Suppressor macrophage treated with lipopolysaccharide for 1 hour (primary cell): ENCODE measurements at regions not wholly inside any gene's neighbourhood (a gene's known extent, or its start where the extent isn't known, plus 50 kb on each side); places are given as distances from the start of the nearest gene placed in this dataset.

Experiments
- DNase-seq, 3 donors: peaks; one replicate each; pipeline ENCODE4 v3.0.0-alpha.2; 2020 to 2022

DNA sequence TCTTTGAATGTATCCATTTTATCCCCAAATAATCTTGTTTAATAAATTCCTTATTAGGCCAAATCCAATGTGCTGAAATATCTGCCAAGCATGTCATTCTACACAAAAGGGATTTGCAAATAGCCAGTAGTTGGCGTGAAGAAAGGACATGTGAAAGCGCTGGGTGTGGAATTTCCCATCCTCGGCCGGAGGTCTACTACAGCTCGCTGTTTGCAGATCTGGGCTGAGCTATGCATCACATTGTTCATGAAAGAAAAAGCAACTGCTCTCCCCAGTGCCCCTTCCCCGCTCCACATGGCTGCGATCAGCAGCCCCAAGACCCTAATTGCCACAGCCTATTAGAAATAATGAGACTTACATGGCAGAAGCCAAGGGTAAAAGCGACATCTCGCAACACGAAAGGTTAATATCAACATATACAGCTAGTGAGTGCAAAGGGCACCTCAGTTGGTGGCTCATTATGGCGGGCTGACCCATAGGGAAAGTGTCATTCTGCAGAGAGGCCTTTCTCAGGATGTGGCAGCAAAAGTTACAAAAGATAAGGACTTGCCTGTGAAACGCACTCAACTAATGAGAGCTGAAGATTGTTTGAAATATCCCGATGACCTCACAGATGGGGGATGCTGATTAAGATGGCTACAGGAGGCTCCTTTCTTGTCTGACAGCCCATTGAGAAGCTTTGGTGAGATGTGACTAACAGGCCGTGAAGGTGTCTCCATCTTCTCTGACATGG lies 126.9 kb upstream of the CYP1B1 start:
- no peak for DNase-seq

DNA sequence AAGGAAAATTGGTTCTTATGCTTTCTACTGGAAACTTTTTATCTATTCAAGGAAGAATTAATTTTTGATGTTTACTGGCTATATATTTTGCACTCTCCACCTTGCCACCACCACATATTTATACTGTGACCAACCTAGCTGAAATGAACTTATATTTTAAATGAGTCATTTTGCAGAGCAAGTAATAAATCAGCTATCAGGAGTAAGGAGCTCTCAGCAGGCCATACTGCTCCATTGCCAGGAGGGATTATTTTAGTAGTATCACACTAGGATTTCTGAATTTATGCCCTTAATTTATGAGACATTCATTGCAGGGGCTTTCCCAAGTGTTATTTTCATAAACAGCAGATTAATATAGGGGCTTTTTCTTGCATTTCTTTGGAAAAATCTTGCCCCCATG lies 125.8 kb upstream of the CYP1B1 start:
- no peak for DNase-seq

DNA sequence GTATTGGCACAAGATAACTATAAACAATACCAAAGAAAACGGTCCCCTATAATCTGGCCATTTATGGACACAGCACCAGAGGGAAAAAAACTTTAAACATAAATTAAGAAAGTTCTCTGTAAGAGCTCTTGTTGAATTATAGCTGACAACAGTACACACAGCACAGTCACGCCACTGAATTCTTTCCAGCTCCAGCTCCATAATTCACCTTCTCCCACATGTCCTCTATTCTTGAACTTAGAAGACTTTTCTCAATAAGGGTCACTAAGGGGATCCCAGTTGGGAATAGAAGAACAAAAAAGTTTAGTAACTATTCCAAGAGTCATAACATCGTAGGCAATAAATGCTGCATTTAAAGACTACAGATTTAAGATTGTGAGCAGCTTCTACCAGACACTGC lies 124.6 kb upstream of the CYP1B1 start:
- no peak for DNase-seq

DNA sequence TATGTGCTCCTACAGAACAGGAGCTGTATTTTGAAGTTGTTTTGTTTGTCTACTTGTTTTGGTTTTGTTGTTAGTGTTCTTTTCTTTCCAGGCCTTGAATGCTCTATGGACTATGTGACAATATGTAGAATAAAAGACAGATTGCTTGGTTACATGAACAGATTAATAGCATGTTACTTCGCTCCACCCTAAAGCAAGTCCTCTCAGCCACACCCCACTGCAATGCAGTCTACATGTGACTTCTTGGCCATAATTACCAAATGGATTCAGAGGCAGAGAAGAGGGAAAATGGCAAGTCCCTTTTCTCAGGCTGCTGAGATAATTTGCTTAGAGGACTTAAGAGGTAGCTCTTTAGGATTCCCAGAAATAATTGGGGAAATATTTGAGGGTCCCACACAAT lies 123.2 kb upstream of the CYP1B1 start:
- no peak for DNase-seq

DNA sequence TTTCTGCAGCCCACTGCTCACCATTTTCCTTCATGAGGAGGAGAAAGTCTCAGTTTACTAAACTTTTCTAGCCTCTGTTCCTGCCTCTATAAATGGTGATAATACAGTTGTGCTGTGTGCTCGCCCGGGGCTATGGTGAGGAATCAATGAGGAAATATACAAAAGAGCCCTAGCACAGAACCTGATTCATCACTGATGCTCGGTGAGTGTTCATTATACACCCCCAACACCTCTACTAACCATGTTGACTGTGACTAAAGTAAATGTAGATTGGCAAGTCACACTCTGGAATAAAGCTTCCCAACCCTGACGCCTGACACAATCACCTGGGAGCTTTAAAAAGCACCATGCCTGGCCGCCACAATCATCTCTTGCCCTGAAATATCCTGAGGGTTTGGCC lies 118.8 kb upstream of the CYP1B1 start:
- DNase-seq = peak in 2 of 3 donors; percentile 20 to 58

DNA sequence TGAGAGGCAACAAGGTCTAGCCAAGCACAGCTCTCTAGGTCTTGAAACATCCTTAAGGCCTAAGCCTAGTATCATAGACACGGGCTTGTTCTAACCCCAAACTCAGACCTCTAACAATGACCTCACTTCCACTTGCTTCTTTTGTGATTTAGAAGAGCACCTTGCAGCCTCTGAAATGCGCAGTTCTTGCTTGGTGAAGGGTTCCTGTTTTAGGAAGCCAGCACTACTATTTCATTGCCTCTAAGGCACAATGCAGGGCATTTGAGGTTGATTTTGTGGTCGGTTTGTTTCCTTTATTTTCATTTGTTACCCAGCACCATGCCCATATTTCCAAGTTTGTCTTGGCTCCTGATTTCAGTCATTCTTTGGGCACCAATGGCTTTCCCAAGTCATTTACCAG lies 117.0 kb upstream of the CYP1B1 start:
- DNase-seq = peak in 1 of 3 donors; percentile 31

DNA sequence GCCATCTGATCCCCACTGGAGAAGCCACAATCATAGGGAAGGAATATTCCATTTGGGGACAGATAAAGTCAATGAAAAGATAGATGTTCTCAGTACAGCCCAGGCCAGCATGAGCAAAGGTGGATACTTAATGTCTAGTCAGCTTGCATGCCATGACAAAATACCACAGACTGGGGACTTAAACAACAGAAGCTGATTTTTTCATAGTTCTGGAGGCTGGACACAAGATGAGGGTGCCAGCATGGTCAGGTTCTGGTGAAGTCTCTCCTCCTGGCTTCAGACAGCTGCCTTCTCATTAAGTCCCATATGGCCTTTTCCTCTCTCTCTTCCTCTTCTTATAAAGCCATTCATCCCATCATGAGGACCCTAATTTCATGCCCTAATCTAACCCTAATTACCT lies 116.1 kb upstream of the CYP1B1 start:
- DNase-seq = no peak

DNA sequence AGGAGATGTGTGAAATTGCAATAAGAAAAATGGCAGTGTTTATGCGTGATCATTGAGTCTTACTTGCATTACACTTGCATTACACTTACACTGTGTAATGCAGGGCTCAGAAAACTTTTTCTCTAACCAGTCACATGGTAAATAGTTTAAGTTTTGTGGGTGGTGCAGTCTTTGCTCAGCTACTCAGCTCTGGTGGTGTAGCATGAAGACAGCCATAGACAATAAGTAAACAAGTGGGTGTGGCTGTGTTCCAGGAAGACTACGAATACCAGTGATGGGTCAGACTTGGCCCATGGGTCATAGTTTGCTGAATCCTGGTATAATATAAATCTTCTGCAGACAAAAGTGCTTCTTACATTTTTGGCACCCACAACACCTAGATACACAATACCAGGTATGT lies 115.6 kb upstream of the CYP1B1 start:
- no peak for DNase-seq

DNA sequence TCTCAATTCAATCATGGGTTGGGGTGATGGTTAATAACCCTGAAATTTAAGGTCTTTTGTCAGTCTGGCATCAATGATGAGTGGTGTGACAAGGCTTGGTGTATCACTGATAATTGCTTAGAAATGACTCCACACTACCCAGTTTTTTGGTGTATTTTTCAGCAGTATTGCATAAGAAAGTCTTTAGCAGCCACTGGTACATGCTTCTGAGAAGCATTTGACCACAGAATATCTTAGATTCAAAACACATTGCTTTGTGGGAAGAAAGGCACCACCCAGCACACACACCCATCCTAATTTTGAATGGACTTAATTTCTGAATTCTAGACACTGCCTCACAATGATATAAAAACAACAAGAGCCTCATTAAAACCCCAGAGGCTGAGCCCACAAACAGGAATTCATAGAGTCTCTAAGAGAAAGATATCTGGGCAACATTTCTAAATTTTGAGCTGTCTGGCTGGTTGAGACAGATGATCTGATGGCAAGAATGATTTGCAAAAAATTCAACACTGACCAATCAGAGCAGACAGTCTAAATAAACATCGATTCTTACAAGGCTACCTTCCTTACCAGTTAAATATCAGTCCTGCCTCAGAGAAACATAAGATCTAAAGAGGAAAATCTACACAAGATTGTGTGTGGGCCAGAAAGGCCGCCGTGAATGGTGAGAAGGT lies 114.7 kb upstream of the CYP1B1 start:
- DNase-seq = no peak

DNA sequence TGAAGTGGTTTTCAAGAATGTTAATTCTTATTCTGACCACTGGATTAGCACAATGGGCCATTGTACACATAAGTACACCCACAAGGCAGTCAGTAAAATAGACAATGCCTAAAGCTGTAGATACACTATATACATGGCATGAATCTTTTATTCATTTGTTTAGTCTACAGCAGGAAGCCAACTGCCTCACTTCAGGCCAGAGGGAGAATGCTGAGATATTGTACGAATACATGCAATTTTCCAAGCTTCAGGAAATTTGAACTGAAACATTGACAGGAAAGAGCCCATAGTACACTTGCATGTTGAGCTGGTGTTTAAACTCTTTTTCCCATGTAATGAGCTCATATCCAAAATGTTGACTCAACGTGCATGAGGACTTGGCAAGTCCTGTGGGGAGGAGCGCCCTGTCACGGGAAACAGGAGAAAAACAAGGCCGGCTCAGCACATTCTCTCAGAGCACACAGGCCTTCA lies 111.6 kb upstream of the CYP1B1 start:
- DNase-seq = peak; percentile 31 to 49 (median 31)

DNA sequence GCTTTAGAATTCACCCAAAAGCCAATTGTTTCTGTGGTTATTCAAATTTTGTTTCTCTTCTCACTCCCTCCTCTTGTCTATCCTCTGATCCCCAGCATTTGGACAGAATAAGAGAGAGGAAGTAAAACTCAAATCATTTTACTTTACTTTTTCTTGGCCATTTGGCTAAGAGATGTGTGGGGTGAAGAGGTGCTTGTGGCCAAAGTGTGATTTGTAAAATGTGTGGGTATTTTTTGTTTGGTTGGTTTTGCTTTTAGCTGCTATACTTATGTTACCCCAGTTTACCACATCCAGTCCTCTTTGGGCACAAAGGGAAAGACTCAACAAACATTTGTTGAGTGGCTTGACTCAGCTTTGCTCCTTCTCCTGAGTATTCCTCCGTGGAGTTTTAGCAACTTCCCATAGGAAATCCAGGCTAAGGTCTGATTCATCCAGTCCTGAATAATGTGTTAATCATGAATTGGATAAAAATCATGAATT lies 109.1 kb upstream of the CYP1B1 start:
- DNase-seq = peak; percentile 49 to 58 (median 49)

DNA sequence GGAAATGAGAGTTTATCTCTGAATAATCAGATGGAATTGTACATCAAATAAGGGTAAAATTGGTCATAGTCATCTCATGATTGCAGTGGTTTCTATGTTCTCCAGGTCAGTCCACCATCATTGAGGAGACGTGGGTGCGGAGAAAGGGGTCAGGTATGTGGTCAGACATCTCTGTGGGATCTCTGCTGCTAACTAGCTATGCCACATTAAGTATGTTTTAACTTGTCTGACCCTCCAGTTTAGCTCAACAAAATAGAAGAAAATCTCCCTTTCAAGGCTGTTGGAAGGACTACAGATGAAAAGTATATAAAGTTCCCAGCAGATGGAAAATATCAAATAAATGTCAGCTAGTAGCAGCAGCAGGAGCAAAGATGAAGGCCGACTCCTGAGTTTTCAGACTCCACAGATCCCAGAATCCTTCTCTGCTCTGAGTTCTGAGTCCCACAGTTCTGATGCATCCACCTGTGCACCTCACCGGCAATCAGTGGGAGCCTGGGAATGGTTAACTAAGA lies 106.6 kb upstream of the CYP1B1 start:
- no peak for DNase-seq

DNA sequence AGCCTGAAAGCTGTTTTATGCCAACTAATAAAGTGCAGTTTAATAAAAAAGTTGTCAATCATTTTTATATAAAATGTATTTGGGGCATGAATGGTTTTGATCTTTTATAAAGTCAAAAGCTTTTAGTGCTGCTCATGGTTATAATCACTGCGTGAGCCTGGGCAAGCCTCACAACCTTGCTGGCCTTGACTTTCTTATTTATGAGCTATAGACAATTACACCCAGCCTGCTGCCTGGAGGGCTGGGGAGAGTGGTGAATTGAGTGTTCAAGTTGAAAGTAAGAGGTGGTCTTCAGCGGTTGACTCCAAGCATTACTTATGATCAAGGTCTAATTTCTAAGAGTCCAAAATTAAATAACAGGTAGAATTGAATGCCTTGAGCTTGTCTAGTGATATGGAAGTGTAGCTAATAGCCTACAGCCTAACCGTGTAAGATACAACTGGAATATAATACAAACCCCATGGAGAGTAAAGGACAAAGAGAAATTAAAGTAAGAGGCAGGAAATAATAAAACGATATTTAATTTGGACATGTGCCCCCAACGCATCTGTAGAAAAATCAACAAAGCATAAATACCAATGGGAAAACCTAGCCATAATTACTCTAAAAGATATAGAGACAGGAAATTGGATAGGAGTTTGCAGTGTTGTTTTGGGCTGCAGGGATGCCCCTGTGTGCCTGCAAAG lies 106.0 kb upstream of the CYP1B1 start:
- no peak for DNase-seq

DNA sequence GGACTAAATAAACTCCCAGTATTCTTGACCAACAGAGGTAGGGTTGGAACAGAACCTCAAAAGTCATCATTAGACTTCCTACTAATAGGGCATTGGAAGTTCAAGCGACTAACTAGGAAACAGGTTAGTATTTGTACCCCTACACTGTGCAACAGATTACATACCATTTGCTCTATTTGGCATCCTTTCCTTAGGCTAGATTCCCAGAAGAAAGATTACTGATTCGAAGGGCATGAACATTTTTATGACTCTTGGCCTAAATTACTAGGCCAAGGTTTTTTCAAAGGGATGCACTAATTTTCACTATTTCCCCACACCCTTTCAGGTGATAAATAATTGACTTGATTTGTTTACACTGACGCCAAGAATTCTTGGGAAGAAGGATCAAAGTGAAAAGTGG lies 104.8 kb upstream of the CYP1B1 start:
- no peak for DNase-seq

DNA sequence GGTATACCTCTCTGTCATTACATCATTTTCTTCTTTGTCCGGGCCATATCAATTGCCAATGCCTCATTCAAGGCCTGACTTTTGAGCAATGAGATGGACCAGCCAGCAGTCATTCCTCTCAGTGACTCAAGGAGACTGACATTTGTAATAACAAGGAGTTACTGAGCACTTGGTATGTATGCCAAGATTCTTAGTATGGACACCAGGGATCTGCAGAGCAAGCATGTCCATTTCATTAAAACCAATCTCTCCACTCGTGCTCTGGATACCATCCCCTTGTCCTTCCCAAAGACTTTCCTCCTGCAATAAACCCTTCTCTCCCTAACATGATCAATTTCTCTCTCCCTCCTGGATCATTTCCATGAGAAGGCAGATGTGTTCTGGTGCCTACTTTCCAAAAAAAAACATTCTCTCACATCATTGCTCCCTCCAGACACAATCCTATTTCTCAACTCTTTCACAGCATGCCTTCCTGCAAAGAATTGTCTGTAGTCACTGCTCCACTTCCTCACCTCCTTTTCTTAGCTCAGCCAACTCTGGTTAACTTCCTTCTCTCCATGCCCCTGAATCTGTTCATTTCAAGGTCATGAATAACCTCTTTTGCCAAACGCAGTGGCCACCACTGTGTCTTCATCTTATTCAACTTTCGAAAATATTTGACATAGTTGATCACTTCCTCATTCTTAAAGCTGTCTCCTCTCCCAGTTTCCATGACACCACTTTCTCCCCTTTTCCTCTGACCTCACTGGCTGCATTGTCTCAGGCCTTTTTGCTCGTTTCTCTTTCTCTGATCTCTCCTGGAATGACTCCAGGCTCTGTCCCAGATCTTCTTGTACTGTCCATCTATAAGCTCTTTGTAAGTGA lies 102.8 kb upstream of the CYP1B1 start:
- peak; percentile 81 to 94 (median 81) for DNase-seq

DNA sequence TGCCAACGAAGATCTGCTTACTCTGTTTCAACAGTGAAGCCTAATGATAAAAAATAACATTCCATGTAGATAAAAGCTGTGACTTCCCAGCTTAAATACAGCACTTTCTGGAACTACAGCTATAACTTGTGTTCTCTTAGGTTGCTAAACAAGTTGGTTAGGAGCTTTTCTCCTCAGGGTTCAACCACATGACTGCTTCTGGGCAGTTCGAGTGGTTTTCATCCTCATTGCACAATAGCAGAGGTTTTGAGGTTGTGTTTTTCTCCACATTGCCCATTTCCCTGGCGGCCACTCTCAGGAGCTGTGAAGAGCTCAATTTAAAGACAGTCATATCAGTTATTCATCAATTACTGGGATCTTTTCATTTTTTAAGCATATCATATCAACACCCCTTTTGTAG lies 102.2 kb upstream of the CYP1B1 start:
- peak; percentile 67 to 76 (median 69) for DNase-seq

DNA sequence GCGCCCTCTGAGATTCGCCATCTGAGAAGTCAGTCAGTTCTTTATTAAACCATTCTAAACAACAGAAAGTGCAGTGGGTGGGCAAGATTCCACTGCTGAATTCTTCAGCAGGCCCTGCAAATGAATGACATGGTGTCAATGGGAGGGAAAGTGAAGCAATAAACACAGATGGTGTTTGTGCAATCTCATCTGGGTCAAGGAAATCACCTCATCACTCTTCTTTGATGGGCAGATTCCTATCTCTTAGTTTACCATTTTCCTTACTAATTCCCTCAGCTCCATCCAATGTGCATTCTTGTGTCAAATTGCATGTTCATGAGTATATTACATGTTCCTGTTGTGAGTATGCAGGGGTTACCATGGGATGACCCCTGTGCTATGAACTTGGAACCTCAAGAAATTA lies 100.7 kb upstream of the CYP1B1 start:
- DNase-seq = peak; percentile 52 to 61 (median 58)

DNA sequence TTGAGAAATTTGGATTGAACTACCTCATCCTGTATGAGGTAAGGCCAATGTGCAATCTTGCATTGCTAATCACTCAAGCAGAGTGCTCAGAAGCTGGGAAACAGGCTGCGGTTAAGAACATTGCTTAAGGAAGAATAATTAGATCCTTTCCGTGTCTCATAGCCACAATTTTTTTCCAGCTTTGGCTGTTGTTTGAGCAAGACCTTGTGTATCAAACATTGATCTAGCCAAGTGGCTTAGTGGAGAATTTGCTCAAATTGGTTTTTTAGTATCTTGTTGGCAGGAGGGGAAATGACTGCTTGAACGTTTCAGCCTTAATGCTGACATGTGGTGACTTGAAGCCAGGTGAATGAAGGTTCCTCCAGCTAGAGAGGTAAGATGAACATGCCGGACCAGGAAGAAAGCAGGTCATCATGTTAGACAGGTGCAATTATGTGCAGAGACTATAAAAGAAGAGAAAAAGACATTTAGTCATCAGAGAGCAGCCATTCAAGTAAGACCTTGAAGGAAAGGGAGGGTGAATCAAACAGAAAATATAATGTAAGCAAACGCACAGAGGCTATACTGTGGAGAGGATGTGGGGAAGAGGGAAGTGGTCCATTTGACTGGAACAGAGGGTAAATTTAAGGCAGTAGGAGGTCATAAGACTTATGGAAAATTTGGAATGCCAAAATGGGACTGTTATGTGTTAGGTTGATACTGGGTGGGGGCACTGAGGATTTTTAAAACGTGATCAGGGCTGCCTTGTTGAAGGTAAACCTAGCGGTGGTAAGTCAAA lies 98.9 kb upstream of the CYP1B1 start:
- DNase-seq = peak; percentile 83 to 93 (median 91)

DNA sequence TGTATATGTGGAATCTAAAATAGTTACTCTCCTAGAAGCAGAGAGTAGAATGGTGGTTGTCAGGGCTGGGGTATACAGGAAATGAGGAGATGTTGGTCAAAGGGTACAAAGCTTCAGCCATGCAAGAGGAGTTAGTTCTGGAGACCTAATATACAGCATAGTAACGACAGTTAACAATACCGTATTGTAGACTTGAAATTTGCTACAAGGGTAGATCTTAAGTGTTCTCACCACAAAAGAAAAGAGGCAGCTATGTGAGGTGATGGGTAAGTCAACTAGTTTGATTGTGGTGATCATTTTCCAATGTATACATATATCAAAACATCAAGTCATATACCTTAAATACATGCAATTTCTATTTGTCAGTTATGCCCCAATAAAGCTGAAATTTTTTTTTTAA lies 98.2 kb upstream of the CYP1B1 start:
- DNase-seq = no peak

DNA sequence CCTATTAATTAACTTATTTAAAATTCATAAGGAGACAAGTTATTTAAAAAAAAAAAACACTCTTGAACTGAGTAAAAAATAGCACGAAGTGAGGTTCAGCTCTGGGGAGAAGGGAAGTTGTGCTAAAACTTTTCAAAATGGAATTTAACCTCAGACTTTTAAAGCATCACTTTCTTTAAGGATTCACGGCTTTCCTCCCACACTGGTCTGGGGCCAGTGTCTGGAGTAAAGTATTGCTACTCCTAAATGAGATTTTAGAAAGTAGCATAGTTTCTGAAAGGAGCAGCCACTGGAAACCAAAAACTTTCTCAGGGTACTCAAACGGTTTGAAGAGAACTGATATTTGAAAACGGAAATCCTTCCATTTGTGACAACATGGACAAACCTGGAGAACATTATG lies 97.7 kb upstream of the CYP1B1 start:
- DNase-seq = no peak

DNA sequence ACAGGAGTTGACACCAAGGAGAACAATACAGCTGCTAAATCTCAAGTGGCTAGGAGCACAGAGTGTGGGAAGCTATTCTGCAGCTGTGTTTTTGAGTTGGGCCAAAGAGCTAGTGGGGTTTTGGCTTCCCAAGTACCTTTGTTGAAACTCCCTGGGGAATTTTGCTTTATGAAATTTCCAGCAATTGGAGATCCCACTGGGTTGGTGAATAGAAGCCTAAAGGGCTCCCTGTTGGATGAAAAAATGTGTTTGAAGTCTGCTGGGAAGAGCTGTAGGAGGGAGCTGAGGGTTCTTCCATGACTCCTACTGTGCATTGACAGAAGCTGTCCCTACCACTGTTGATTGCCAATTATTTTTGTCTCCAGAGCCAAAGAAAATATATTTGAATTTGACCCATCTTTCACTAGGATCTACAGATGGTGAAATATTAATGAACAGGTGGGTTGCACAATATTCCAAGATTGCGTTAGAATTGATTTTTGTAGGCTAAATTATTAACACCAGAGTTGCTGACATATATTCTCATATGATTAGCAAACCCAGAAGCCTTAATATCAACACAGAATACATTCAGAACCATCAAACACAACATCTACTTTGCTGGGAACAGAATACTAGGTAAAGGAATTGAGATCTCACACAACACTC lies 95.4 kb upstream of the CYP1B1 start:
- no peak for DNase-seq
